GM18517 (cell line): ENCODE measurements at regions not wholly inside any gene's neighbourhood (a gene's known extent, or its start where the extent isn't known, plus 50 kb on each side); places are given as distances from the start of the nearest gene placed in this dataset.
"Not testable (repeated sequence)": the region's sequence is repeated elsewhere in the genome, so short reads cannot be mapped to it uniquely, and the experiment has no call there.

ENCODE experiments used
- ATAC-seq: cut with Tn5 transposase; IDR thresholded peaks from one replicate; pipeline ENCODE4 v1.9.1; 2021; ENCODE audit warnings: mild to moderate bottlenecking, moderate library complexity; ENCODE audit not compliant: unreplicated experiment

DNA sequence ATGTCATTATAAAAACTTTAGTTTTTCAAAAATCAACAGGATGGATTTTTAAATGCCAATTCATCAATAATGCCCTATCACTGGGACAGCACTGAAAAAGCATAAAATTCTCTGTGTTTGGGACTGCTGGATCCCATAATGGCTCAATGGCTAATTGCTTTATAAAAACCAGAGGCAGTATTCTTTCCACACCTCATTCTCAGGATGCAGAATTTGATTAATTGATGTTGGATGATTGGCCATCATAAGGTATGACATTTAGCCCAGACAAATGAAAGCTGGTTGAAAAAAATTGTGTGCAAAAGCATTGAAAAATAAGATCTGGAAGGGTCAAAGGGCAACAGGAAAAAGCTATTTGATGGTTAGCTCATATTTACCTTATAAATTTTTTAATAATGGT lies 362.2 kb upstream of the SNX7 start:
- ATAC-seq, result no peak

DNA sequence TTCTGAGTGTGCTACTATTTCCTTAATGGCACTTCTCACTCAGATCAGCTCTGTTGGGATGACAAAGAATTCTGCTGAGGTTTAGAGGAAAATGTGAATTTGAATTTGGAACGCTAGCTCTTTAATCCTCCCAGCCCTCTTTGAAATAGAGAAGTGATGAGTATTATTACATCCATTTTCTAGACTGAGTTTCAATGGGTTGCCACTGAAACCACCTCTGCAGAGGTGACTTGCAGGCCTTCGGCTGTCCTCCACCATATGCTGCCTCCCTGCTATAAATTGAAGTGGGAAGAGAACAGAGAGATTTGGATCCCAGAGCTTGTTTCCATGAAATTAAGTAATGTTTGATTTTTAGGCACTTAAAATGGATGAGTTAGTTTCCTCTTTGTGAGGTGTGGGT lies 363.2 kb upstream of the SNX7 start:
- ATAC-seq, result no peak

DNA sequence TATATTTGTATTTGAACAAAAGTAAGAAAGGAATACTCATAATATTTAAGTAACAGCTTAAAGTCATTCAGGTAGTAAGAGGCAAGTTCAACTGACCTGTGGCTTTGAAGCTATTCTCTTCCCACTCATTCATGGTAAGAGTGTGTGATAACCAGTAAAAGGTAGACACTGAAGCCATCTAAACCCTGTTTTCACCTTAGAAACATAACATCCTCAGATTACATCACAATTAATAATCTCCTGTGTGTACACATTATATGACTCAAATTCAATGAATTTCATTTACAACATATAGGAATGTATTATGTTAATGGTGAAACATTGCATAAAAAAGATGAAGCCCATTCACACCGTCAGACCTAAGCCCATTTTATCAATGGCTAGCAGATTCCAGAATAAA lies 364.8 kb upstream of the SNX7 start:
- no peak for ATAC-seq

DNA sequence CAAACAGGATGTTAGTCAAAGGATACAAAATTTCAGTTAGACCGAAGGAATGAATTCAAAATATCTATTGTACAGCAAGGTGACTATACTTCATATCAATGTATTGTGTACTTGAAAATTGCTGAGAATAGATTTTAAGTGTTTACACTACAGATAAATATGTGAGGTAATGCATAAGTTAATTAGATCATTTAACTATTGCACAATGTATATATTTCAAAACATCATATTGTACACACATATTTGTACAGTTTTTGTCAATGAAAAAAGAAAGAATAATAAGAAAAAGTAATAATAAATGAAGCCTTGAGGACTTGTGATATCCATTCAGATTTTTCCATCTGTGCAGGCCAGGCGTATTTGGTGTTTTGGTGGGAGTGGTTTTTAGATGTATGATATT lies 367.4 kb upstream of the SNX7 start:
- no peak for ATAC-seq

DNA sequence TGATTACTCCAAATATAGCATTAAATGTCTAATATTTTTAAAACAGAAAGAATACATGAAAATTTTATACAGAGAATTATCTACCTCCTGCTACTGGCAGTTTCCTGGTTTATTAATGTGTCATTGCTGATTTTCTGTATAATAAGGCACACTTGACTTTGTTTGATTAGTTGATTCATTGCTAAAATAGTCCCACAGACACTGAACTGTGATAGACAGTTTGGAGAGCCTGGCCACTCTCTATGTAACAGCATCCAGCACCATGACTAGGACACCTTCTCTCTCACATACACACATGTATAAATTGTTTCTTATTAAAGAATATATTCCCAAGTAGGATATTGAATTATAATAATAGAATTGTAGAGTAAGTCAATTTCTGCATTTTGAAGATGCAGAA lies 368.5 kb upstream of the SNX7 start:
- ATAC-seq, result no peak

DNA sequence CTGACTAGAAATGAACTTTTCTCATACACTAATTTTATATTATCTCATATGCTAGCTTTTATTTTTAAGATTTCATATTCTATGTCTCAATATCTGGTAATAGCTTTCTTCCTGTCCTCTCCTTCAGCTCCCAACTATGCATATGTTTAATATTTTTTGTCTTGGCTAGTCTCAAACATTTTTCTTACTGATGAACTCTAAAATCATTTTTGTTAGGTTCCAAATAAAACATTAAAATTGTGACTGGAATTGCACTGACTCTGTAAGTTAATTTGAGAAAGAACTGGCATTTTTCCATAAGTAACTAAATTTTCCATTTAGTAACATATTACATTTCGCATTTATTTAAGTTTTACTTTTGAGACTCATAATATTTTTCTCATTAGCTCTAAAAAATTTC lies 368.5 kb upstream of the DPYD start:
- no peak for ATAC-seq

DNA sequence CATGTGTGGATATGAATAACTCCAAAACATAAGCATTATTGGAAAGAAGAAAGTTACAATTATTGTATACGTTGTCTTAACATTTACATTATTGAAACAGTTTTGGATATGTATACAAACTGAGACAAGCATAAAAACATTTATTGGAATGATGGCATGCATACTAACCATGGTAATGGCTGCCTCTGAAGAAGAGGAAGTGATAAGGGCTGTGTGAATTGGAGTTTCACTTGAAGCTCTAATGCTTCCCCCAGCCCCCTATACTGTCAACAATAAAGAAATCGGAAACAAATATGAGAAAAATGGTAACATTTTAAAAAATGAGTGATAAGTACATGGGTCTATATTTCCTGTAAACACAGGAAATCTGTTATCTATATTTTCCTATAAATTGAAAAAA lies 367.7 kb upstream of the DPYD start:
- ATAC-seq, result no peak

DNA sequence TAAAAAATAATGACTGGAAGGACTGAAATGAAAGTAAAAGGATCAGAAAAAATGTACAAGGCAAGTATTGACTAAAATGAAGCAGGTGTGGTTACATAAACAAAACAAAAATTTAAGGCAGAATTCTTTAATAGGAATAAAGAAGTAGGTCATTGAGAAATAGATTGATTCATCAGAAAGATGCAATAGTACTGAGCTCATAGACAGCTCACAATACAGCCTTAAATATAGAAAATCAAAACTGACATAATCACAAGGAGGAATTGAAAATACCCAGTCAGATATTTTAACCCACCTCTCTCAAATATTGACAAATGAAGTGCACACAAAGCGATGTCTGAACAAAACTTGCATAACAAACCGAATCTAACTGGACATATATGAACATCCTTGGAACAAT lies 366.8 kb upstream of the DPYD start:
- ATAC-seq, result no peak

DNA sequence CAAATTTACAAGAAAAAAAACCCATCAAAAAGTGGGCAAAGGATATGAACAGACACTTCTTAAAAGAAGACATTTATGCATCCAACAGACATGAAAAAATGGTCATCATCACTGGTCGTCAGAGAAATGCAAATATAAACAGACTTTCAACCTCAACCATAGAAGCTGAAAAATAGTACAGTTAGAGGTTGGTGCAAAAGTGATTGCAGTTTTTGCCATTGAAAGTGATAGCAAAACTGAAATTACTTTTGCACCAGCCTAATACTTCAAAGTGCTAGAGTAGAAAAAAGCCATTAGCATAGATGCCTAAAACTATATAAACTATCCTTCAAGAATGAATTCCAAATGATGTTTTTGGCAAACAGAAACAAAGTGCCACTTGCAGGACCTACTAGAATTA lies 365.8 kb upstream of the DPYD start:
- no peak for ATAC-seq

DNA sequence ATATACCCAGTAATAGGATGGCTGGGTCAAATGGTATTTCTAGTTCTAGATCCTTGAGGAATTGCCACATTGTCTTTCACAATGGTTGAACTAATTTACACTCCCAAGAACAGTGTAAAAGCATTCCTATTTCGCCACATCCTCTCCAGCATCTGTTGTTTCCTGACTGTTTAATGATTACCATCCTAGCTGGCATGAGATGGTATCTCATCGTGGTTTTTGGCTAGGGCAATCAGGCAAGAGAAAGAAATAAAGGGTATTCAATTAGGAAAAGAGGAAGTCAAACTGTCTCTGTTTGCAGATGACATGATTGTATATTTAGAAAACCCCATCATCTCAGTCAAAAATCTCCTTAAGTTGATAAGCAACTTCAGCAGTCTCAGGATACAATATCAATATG lies 364.5 kb upstream of the DPYD start:
- not testable (repeated sequence) for ATAC-seq

DNA sequence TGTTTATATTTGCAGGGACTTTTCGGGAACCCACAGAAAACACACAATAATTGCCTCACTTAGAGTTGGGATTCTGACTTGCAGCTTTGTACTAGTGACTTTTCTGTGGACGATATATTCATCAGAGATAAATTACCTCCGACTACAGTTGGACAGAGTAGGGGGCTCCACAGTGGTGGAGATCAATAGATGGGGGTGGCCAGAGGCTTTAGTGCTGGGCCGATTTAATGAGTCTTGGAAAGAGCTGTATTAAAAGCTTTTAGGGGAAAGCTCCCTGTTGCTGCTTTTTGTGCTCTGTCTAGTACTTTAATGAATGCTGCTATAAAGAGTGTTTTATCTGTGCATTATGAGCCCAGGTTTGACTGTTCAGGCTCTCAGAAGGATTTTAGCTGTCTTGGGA lies 359.2 kb upstream of the DPYD start:
- no peak for ATAC-seq

DNA sequence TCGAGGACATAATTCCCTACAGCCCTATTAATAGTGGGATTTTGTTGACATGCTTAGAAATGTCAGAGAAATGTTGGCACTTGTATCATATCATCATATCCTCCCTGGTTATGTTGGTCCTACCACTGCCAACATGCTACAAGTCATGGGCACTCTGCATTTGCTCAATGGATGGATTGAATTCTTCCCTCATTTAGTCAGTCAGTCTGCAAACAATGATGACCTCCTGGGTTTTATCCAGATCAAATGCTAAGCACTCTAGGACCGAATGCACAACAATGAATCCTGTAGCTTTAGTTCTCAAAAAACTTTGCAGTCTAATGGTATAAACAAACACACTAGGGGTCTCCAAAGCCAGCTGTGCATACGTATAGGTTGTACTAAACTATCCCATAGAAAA lies 357.2 kb upstream of the DPYD start:
- no peak for ATAC-seq

DNA sequence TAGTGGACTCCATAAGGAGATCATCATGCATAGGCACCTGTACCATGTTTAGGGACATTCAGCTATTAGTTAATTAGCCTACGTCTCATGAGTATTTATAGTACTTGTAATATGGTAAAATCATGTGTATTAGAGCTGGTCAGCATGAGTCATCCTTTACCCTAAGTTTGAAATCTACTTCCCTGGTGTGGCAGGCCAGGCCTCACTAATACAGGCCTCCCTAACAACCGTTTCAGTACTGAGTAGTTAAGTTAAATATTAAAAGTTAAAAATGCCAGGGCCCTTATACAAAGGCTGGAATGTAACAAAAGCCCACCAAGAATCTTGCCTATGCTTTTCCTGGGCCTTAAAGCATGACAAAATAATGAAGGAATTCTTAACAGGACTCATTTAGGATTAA lies 356.3 kb upstream of the DPYD start:
- no peak for ATAC-seq

DNA sequence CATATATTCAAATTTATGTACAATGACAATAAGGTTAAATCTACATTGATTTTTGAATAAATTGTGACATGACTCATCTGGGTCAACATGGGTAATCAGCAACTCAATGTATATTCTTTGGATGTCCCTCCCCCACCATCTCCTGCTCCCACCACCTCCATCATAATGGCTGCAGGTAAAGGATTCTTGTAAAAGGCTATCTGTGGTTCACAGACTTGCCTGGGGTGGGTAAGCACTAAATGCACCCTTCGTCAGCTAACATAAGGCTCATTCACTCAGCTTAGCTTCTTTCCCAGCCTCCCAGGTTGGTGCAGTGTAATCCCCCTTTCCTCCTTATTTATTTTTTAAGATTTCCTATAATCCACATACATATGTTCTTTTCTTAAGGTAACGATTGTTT lies 355.7 kb upstream of the DPYD start:
- ATAC-seq, result no peak

DNA sequence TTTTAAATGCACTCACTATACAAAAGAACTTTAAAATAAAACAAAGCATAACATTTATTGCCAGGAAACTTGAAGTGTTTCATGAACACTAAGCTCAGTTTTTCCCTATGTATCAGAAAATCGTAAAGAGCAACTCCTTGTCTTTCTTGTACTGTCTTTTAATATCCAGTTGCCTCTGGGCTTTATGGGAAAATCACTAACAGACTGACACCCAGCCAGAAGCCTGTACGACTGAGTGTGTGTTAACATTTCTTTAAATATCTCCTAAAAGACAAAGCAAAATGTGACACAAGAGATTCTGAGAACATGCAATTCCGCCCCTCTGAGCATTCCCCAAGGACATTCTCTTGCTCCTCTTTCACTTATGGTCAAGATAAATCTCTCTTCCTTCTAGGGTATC lies 347.5 kb upstream of the DPYD start:
- no peak for ATAC-seq

DNA sequence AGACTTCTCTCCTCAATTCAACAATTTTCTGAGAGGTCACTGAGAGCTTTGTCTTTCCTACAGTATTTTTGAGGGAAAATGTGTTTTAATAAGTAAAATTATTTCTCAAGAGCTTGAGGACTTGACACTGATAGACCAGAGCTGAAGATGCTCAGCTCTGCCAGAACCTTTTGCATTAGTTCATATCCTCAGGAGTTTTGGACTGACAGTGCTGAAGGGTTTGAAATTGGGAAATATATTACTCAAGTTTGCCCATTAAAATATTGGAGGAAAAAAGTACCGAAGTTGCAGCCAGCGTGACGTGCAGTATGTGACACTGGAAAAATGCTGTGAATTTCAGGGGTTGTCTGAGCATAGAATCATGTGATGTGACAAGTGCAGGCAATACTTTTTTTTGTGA lies 346.6 kb upstream of the DPYD start:
- ATAC-seq, result no peak

DNA sequence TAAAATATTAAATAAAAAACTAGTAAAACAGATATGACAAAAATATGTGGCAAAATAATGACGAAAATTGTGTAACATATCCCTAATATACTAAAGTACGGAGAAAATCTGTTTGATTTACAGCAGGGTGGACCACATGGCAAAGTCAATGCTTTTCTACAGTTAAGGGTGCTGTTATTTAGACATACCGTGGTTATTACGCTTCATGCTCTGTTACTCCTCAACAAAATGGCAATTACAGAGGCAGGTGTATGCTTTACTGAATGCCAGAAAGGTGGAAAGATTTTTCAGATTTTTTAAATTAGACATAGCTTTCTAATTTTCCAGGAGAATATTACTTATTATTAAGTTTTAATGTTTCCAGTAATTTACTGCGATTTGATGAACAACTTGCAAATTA lies 343.9 kb upstream of the DPYD start:
- no peak for ATAC-seq

DNA sequence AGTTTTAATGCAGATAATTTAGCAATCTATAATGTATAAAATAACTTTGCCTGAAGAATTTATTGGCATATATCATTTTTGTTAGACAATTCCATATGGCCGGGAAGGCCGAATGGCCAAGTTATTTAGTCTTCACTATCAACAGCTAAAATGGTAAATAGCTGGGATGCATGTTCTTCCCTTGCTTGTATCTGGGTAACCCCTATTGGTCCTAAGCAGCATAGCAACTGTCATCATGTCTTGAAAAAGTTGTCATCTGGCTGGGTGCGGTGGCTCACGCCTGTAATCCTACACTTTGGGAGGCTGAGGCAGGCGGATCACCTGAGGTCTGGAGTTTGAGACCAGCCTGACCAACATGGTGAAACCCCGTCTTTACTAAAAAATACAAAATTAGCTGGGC lies 340.0 kb upstream of the DPYD start:
- no peak for ATAC-seq

DNA sequence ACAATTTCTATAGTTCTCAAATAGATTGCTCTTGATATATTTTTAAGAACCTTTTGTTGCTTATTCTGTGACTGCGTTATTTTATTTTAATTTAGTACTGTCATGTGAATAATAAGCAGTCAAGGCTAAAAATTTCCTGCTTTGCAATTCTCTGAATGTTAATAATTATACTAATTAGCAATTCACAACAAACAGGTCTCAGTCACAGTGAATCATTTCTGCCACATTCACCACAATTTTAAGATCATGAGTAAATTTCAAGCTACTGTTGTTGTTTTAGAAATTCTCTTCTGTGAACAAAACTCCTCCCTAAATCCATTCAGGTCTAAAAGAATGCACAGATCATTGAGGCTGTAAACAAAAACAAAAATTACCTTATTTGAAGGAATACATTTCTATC lies 339.6 kb upstream of the DPYD start:
- no peak for ATAC-seq

DNA sequence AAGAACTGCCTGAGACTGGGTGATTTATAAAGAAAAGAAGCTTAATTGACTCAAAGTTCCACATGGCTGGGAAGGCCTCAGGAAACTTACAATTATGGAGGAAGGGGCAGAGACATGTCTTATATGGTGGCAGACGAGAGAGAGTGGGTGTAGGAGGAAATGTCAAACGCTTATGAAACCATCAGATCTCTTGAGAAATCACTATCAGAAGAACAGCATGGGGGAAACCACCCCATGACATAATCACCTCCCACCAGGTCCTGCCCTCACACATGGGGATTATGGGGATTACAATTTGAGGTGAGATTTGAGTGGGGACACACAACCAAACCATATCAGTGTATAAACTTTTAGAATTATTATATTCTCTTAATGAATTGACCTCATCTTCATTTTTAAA lies 335.9 kb upstream of the DPYD start:
- ATAC-seq, result no peak

DNA sequence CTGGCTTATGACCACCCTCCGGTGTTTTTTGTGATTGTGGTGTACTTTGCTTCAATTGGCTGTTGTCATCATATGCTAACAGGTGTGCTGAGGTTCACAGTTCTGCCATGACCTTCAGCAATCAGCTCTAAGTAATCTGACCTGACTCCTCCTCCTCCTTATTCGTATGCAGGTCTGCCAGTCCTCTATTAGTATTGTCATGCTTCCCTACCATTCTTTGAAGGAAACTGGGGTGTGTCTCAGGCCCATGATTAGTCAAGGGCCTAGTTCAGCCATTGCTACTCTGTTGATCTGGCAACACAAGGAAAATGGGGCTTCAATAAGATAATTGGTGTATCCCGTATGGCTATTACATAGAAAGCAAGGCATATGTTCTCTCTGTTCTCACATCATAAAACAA lies 332.3 kb upstream of the DPYD start:
- ATAC-seq, result no peak

DNA sequence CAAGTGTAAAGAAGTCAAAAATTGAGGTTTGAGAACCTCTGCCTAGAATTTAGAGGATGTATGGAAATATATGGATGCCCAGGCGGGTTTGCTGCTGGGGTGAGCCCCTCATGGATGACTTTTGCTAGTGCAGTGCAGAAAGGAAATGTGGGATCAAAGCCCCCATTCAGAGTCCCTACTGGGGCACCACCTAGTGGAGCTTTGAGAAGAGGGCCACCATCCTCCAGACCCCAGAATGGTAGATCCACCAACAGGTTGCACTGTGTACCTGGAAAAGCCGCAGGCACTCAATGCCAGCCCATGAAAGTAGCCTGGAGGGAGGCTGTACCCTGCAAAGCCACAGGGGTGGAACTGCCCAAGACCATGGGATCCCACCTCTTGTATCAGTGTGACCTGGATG lies 330.7 kb upstream of the DPYD start:
- ATAC-seq, result no peak

DNA sequence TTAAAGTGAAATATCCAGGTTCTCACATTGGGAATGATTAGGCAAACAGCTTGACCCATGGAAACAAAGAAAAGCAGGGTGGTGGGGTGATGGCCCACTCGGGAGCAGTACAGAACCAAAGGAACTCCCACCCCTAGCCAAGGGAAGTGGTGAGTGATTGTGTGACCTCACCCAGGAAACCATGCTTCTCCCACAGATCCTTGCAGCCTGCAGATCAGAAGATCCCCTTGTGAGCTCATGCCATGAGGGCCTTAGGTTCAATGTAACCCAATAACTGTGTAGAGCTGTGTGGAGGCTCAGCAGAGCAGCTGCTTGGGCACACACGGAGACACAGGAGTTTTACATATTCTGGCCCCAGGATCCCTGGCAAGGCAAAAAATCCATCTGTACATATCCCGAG lies 311.8 kb upstream of the DPYD start:
- ATAC-seq, result no peak

DNA sequence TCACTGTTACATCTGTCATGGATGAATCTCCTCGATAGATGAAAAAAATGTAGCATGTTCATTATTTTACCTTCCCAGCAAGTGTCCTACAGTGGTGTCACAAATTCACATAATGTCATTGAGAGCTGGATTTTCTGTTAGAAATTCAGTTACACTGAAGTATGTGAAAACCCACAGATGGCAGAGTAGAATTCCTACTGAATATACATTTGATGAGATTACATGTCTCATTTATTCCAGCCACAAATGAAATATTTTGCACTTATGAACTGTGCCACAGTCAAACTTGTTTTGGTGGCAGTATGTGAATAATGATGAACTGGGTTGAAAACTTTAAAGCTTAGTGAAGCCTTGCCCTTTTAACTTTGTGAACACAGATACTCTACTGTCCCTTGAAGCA lies 301.9 kb upstream of the DPYD start:
- ATAC-seq, result no peak
